ENCODE measurements at regions not wholly inside any gene's neighbourhood (a gene's known extent, or its start where the extent isn't known, plus 50 kb on each side); places are given as distances from the start of the nearest gene placed in this dataset.

DNA sequence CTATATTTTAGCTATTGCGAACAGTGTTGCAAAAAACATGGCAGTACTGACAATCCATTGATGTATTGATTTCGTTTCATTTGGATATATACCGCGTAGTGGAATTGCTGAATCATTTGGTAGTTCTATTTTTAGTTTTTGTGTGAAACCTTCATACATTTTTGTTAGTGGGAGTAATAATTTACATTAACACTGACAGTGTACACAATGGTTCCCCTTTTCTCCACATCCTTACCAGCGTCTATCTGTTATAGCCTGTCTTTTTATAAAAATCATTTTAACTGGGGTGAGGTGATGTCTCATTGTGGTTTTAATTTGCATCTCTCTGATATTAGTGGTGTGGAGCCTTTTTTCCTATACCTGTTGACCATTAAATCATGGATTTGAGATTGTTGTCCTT, 392.4 kb upstream of the ALCAM start:
- no peak for DNase-seq (ENCODE audit: low spot score)
- ATAC-seq (ENCODE audit: low FRiP score) = no peak
- TF ChIP-seq, protein P1, sequence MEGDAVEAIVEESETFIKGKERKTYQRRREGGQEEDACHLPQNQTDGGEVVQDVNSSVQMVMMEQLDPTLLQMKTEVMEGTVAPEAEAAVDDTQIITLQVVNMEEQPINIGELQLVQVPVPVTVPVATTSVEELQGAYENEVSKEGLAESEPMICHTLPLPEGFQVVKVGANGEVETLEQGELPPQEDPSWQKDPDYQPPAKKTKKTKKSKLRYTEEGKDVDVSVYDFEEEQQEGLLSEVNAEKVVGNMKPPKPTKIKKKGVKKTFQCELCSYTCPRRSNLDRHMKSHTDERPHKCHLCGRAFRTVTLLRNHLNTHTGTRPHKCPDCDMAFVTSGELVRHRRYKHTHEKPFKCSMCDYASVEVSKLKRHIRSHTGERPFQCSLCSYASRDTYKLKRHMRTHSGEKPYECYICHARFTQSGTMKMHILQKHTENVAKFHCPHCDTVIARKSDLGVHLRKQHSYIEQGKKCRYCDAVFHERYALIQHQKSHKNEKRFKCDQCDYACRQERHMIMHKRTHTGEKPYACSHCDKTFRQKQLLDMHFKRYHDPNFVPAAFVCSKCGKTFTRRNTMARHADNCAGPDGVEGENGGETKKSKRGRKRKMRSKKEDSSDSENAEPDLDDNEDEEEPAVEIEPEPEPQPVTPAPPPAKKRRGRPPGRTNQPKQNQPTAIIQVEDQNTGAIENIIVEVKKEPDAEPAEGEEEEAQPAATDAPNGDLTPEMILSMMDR (IDR thresholded peaks at IDR 0.05) = no peak

GRCh38 chr3:104977719-104978118, 389.0 kb upstream of the ALCAM start:
- no peak for DNase-seq (ENCODE audit: low spot score)
- ATAC-seq (ENCODE audit: low FRiP score) = no peak
- TF ChIP-seq, protein P1 (IDR thresholded peaks at IDR 0.05) = no peak

DNA sequence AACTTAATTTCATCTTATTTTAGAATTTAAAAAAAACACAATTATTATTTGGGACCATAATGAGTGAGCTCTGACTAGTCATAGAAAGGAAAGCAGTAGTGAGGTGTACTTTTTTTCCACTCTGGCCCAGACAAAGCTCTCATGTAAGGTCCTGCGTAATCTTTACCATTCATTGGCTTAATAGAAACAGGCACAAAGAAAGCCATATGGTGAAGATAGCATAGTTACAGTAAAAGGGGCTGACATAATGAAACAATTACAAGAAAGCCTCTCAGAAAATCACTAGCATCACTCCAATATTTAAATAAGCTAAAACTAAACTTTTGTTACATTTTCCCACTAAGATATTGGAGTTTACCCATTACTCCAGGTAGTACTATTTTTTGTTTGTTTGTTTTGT, 384.6 kb upstream of the ALCAM start:
- TF ChIP-seq, protein P1 (IDR thresholded peaks at IDR 0.05) = no peak
- ATAC-seq (ENCODE audit: low FRiP score) = no peak
- no peak for DNase-seq (ENCODE audit: low spot score)

GRCh38 chr3:104987859-104988258, 378.9 kb upstream of the ALCAM start:
- TF ChIP-seq, protein P1 (IDR thresholded peaks at IDR 0.05) = no peak
- ATAC-seq (ENCODE audit: low FRiP score) (no peak), DNase-seq (ENCODE audit: low spot score) (no peak)

GRCh38 chr3:104988496-104988895, 378.2 kb upstream of the ALCAM start:
- TF ChIP-seq, protein P1 (IDR thresholded peaks at IDR 0.05) = no peak
- ATAC-seq (ENCODE audit: low FRiP score) = no peak
- DNase-seq (ENCODE audit: low spot score) = no peak

- DNase-seq (ENCODE audit: low spot score) (no peak), ATAC-seq (ENCODE audit: low FRiP score) (no peak)
- TF ChIP-seq, protein P1 (IDR thresholded peaks at IDR 0.05) = no peak
Measured at GRCh38 chr3:104989878-104990277, 376.8 kb upstream of the ALCAM start.

GRCh38 chr3:104990758-104991157, 376.0 kb upstream of the ALCAM start:
- no peak for ATAC-seq (ENCODE audit: low FRiP score)
- TF ChIP-seq, protein P1 (IDR thresholded peaks at IDR 0.05) = no peak
- no peak for DNase-seq (ENCODE audit: low spot score)
